Activated CD4-positive, alpha-beta T cell treated with anti-CD3 and anti-CD28 coated beads, Interleukin-2, amount 50 U/mL, for 48 hours (primary cell): ENCODE measurements at regions not wholly inside any gene's neighbourhood (a gene's known extent, or its start where the extent isn't known, plus 50 kb on each side); places are given as distances from the start of the nearest gene placed in this dataset.
"Not testable (repeated sequence)": the region's sequence is repeated elsewhere in the genome, so short reads cannot be mapped to it uniquely, and the experiment has no call there.

Experiments
- DNase-seq, 2 experiments: peaks; one replicate each; pipeline ENCODE4 v3.0.0-alpha.2; 2020

- DNase-seq: no peak
Measured at GRCh38 chr3:22414239-22414638, 663.2 kb upstream of the ZNF385D start.

GRCh38 chr3:22416838-22417446 is 665.9 kb upstream of the ZNF385D start:
- DNase-seq: not testable (repeated sequence)

- DNase-seq: no peak
Measured at GRCh38 chr3:22419261-22419660, 668.3 kb upstream of the ZNF385D start.

GRCh38 chr3:22421589-22421988 is 670.6 kb upstream of the ZNF385D start:
- DNase-seq: no peak

GRCh38 chr3:22431334-22431733 is 680.3 kb upstream of the ZNF385D start:
- no peak for DNase-seq

- DNase-seq: no peak
Measured at GRCh38 chr3:22439626-22440025, 688.6 kb upstream of the ZNF385D start.

- no peak for DNase-seq
Measured at GRCh38 chr3:22441711-22442110, 690.7 kb upstream of the ZNF385D start.

- DNase-seq: no peak
Measured at GRCh38 chr3:22443571-22444233, 692.7 kb upstream of the ZNF385D start.

- not testable (repeated sequence) for DNase-seq
Measured at GRCh38 chr3:22445336-22445735, 694.3 kb upstream of the ZNF385D start.

GRCh38 chr3:22450786-22451400 is 699.9 kb upstream of the ZNF385D start:
- no peak for DNase-seq

GRCh38 chr3:22451501-22451900 is 700.5 kb upstream of the ZNF385D start:
- DNase-seq: no peak

GRCh38 chr3:22453906-22454535 is 703.0 kb upstream of the ZNF385D start:
- DNase-seq: no peak

GRCh38 chr3:22469995-22470394 is 719.0 kb upstream of the ZNF385D start:
- no peak for DNase-seq

- no peak for DNase-seq
Measured at GRCh38 chr3:22471557-22471956, 720.5 kb upstream of the ZNF385D start.

- DNase-seq: no peak
Measured at GRCh38 chr3:22474706-22475445, 723.9 kb upstream of the ZNF385D start.

- DNase-seq: no peak
Measured at GRCh38 chr3:22475665-22476240, 724.7 kb upstream of the ZNF385D start.

- no peak for DNase-seq
Measured at GRCh38 chr3:22476976-22477375, 726.0 kb upstream of the ZNF385D start.

GRCh38 chr3:22485954-22486353 is 717.2 kb upstream of the UBE2E2 start:
- no peak for DNase-seq

GRCh38 chr3:22490747-22491146 is 712.4 kb upstream of the UBE2E2 start:
- DNase-seq: no peak

GRCh38 chr3:22491344-22491743 is 711.8 kb upstream of the UBE2E2 start:
- DNase-seq: no peak

- no peak for DNase-seq
Measured at GRCh38 chr3:22492342-22492741, 710.8 kb upstream of the UBE2E2 start.

GRCh38 chr3:22495241-22495640 is 707.9 kb upstream of the UBE2E2 start:
- DNase-seq: no peak

GRCh38 chr3:22495791-22496190 is 707.3 kb upstream of the UBE2E2 start:
- no peak for DNase-seq
